ENCODE measurements at regions not wholly inside any gene's neighbourhood (a gene's known extent, or its start where the extent isn't known, plus 50 kb on each side); places are given as distances from the start of the nearest gene placed in this dataset.

DNA sequence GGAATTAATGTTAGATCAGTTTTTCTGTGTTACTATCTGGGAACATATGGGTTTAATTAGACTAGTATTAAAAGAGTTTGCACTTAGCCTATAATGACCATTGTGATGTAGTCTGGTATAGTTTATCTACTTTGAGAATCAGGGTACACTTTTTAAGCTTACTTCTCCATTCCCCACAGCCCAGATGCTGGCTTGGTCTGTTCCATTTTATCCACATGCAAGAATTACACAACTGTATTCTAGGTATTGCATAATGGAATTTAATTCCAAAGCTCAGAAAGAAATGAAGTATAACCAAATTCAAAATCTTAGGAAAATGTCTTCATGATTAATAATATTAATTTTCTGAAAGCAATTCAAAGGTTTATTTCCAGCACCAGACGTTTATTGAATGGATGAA lies 122.2 kb upstream of the PDGFD start:
- H3K9me1 ChIP-seq (ENCODE audit: insufficient read depth, low read length), result no peaks in the 10 kb centered on the region
- dilution Hi-C loops (cut with HindIII; ENCODE audit: low sequenced_read_pairs, unreplicated experiment) (no loop called here), intact Hi-C loops (cut with micrococcal nuclease) (no loop called here), in situ Hi-C loops (cut with MboI; ENCODE audit: low sequenced_read_pairs) (no loop called here)
- no peak overlapping the region for H4K5ac ChIP-seq (ENCODE audit: low read depth, low read length)
- H2BK15ac ChIP-seq (ENCODE audit: low read depth, low read length), result no peak overlapping the region
- H3K27ac ChIP-seq (ENCODE audit: insufficient read depth, low read length), result no peak overlapping the region
- no peak overlapping the region for H3K9ac ChIP-seq (ENCODE audit: low read depth, low read length)
- no peak overlapping the region for H3K23ac ChIP-seq (ENCODE audit: low read depth, low read length)
- BruUV-seq (replicated peaks), result no TSS peak
- H2BK120ac ChIP-seq (ENCODE audit: low read depth, low read length), result no peak overlapping the region
- no peak overlapping the region for H3K56ac ChIP-seq (ENCODE audit: extremely low read depth, insufficient read depth, low read length)
- H3K18ac ChIP-seq (ENCODE audit: low read depth, low read length), result no peak overlapping the region
- ATAC-seq (ENCODE audit: low read depth), result no peak
- no peak overlapping the region for H2AK5ac ChIP-seq (ENCODE audit: low read depth, low read length)
- no peak overlapping the region for H2BK5ac ChIP-seq (ENCODE audit: low read depth, low read length, poor library complexity, severe bottlenecking)
- H2AK9ac ChIP-seq (replicated peaks; ENCODE audit: low read depth, low read length, poor library complexity), result no peak overlapping the region
- H4K8ac ChIP-seq (ENCODE audit: low read depth in 2 of 2, low read length in 2 of 2), result no peak overlapping the region
- ChIA-PET CTCF (interaction anchor here (0.6 kb wide), 1 partner anchor 12 kb away, joined by 3 read pairs; no protein-coding TSS in a partner anchor), POLR2A (ENCODE audit: unreplicated experiment) (no interaction called here)
- no peaks in the 10 kb centered on the region for H3K36me3 ChIP-seq (ENCODE audit: control insufficient read depth, insufficient read depth, low read length)
- TF ChIP-seq MXI1 (IDR thresholded peaks at IDR 0.05; ENCODE audit: borderline replicate concordance, low read depth, low read length), result no peak
- peak; percentile 36 for TF ChIP-seq CEBPB (IDR thresholded peaks at IDR 0.05; ENCODE audit: low read depth, low read length)
- no peak overlapping the region for H3K4ac ChIP-seq (ENCODE audit: low read depth, low read length)
- no peak overlapping the region for H3K4me3 ChIP-seq (ENCODE audit: insufficient read depth, low read depth, low read length)
- DNase-seq, result no peak
- H3K27me3 ChIP-seq (ENCODE audit: control insufficient read depth, insufficient read depth, low read length), result no peaks in the 10 kb centered on the region; the same call in 1 of the 2 replicates
- no peaks in the 10 kb centered on the region for H3K4me1 ChIP-seq (ENCODE audit: control insufficient read depth, insufficient read depth, low read length)
- H3K14ac ChIP-seq (replicated peaks; ENCODE audit: low read depth, low read length), result no peak overlapping the region
- no peaks in the 10 kb centered on the region for H3K79me1 ChIP-seq (ENCODE audit: low read depth in 1 of 2, low read length in 2 of 2)
- H4K91ac ChIP-seq (ENCODE audit: insufficient read depth, low read depth, low read length), result no peak overlapping the region
- H2BK20ac ChIP-seq (ENCODE audit: low read depth, low read length), result no peak overlapping the region
- WGBS, 2 experiments (ENCODE audit: extremely low coverage in 2 of 2, insufficient read length in 1 of 2), result no CpG with 5 or more reads among the region's 1 CpG
- no peak overlapping the region for H2AFZ ChIP-seq (replicated peaks; ENCODE audit: low read length, poor library complexity)
- H3K4me2 ChIP-seq (ENCODE audit: low read depth, low read length), result no peak overlapping the region
- no peaks in the 10 kb centered on the region for H3K9me3 ChIP-seq (ENCODE audit: control insufficient read depth, insufficient read depth, low read length)
- no peaks in the 10 kb centered on the region for H4K20me1 ChIP-seq (ENCODE audit: insufficient read depth, low read length)

Data from IMR-90 (cell line).